ENCODE measurements at regions not wholly inside any gene's neighbourhood (a gene's known extent, or its start where the extent isn't known, plus 50 kb on each side); places are given as distances from the start of the nearest gene placed in this dataset.

DNA sequence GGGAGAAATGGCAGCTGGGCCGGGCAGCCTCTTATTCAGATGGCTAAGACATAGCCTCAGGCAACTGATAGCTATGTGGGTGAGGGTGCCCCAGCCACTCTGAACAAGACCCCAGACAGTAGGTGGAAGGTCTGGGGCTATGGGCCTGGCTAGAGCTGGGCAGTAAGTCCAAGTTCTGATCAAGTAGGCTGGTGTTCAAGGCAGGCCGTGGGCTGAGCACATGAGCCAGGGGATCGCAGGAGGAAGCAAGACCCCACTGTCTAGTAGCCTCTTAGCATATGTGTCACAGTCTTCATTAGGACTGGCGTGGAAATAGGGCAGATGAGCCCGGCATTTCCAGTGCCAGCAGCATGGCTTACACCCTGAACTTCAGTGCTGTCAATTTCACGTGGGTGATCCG lies 192.1 kb downstream of the ADAMTS15 start:
- TF ChIP-seq, protein P1, sequence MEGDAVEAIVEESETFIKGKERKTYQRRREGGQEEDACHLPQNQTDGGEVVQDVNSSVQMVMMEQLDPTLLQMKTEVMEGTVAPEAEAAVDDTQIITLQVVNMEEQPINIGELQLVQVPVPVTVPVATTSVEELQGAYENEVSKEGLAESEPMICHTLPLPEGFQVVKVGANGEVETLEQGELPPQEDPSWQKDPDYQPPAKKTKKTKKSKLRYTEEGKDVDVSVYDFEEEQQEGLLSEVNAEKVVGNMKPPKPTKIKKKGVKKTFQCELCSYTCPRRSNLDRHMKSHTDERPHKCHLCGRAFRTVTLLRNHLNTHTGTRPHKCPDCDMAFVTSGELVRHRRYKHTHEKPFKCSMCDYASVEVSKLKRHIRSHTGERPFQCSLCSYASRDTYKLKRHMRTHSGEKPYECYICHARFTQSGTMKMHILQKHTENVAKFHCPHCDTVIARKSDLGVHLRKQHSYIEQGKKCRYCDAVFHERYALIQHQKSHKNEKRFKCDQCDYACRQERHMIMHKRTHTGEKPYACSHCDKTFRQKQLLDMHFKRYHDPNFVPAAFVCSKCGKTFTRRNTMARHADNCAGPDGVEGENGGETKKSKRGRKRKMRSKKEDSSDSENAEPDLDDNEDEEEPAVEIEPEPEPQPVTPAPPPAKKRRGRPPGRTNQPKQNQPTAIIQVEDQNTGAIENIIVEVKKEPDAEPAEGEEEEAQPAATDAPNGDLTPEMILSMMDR (IDR thresholded peaks at IDR 0.05), result no peak
- no peak for TF ChIP-seq POLR2A (IDR thresholded peaks at IDR 0.05)

All from uterus (tissue), 2 donors.